Endodermal cell (in vitro differentiated cells): ENCODE measurements at regions not wholly inside any gene's neighbourhood (a gene's known extent, or its start where the extent isn't known, plus 50 kb on each side); places are given as distances from the start of the nearest gene placed in this dataset.

Experiments
- DNase-seq: peaks from one replicate; pipeline ENCODE4 v3.0.0-alpha.2; 2017
- H3K27ac ChIP-seq: 2 replicates; pipeline ENCODE4 v1.5.1; 2013; ENCODE audit warnings: mild to moderate bottlenecking, low read depth, low read length, moderate library complexity
- H3K27me3 ChIP-seq: 2 replicates; pipeline ENCODE4 v1.6.1; 2013; ENCODE audit warnings: mild to moderate bottlenecking, low read length, moderate library complexity; ENCODE audit not compliant: insufficient read depth, control insufficient read depth, poor library complexity, severe bottlenecking
- H3K36me3 ChIP-seq: 2 replicates; pipeline ENCODE4 v1.7.0; 2013; ENCODE audit warnings: mild to moderate bottlenecking, low read length, moderate library complexity; ENCODE audit not compliant: control insufficient read depth, insufficient read depth
- H3K4me1 ChIP-seq: one replicate; pipeline ENCODE4 v1.7.0; 2013; ENCODE audit warnings: low read length; ENCODE audit not compliant: control insufficient read depth, insufficient read depth
- H3K4me3 ChIP-seq: 2 replicates; pipeline ENCODE4 v1.5.1; 2013; ENCODE audit warnings: mild to moderate bottlenecking, low read length, moderate library complexity
- H3K9ac ChIP-seq: 2 replicates; pipeline ENCODE4 v1.6.1; 2013; ENCODE audit warnings: mild to moderate bottlenecking, low read length, moderate library complexity; ENCODE audit not compliant: poor library complexity, severe bottlenecking; ENCODE audit errors: extremely low read depth
- H3K9me3 ChIP-seq: 2 replicates; pipeline ENCODE4 v1.6.1; 2013; ENCODE audit warnings: mild to moderate bottlenecking, low read length, moderate library complexity; ENCODE audit not compliant: control insufficient read depth
- H3K27ac Mint-ChIP-seq: 2 replicates; pipeline ENCODE4 v1.8.0; 2020; ENCODE audit warnings: mixed read lengths
- H3K27me3 Mint-ChIP-seq: 2 replicates; pipeline ENCODE4 v1.8.0; 2021; ENCODE audit warnings: mild to moderate bottlenecking, mixed read lengths; ENCODE audit not compliant: insufficient read depth
- H3K36me3 Mint-ChIP-seq: 2 replicates; pipeline ENCODE4 v1.8.0; 2020; ENCODE audit warnings: low read depth, mixed read lengths
- H3K4me1 Mint-ChIP-seq: 2 replicates; pipeline ENCODE4 v1.8.0; 2020; ENCODE audit warnings: mixed read lengths
- H3K4me3 Mint-ChIP-seq: 2 replicates; pipeline ENCODE4 v1.8.0; 2020; ENCODE audit warnings: mild to moderate bottlenecking, moderate library complexity, mixed read lengths
- H3K9me3 Mint-ChIP-seq: 2 replicates; pipeline ENCODE4 v1.8.0; 2020; ENCODE audit warnings: mild to moderate bottlenecking, mixed read lengths
- whole genome bisulfite sequencing, 2 experiments: methylation state at CpG; one replicate each; pipeline versions ENCODE4 v1.1.5 to v1.1.7; 2013; ENCODE audit warnings: missing lambda C conversion rate in 2 of 2, mixed read lengths in 1 of 2; ENCODE audit not compliant: insufficient coverage in 1 of 2, insufficient read length in 1 of 2; 5-methylcytosine and 5-hydroxymethylcytosine counted together
- TF ChIP-seq, protein P1 (sequence below): fragments of 200-600 bp; sonication (generic); conservative IDR thresholded peaks from 2 replicates; pipeline ENCODE4 v1.5.0; 2021; ENCODE audit warnings: antibody characterized with exemption, mild to moderate bottlenecking

DNA sequence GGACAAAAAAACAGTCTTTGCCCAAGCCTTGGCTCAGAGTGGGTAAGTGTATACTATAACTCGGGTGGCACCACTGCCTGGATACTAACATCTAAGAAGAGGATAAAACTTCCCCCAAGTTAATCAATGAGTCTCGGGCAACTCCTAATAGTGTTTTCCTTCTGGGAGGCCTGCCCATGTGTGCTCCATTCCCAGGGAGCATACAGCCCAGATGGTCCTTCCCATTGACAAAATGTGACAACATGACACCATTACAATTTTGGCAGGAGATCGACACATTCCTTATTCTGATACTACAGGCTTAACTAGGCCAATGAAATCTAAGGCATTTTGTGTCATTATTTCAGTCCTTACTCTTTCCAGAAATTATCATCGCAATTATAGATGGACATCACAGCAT lies 52.7 kb upstream of the CRIM1 start:
- H3K27ac Mint-ChIP-seq, result no peak overlapping the region
- H3K9ac ChIP-seq, result no peak overlapping the region
- H3K9me3 Mint-ChIP-seq, result peaks cover 3% of the 10 kb centered on the region
- no peak for DNase-seq
- no peak overlapping the region for H3K4me3 Mint-ChIP-seq
- peaks cover 1% of the 10 kb centered on the region for H3K4me1 Mint-ChIP-seq
- no peaks in the 10 kb centered on the region for H3K27me3 ChIP-seq
- no peaks in the 10 kb centered on the region for H3K9me3 ChIP-seq
- no peaks in the 10 kb centered on the region for H3K36me3 ChIP-seq
- H3K36me3 Mint-ChIP-seq, result no peaks in the 10 kb centered on the region
- no peak overlapping the region for H3K4me3 ChIP-seq
- no peaks in the 10 kb centered on the region for H3K4me1 ChIP-seq
- no peak overlapping the region for H3K27ac ChIP-seq
- no peaks in the 10 kb centered on the region for H3K27me3 Mint-ChIP-seq
- TF ChIP-seq, protein P1, sequence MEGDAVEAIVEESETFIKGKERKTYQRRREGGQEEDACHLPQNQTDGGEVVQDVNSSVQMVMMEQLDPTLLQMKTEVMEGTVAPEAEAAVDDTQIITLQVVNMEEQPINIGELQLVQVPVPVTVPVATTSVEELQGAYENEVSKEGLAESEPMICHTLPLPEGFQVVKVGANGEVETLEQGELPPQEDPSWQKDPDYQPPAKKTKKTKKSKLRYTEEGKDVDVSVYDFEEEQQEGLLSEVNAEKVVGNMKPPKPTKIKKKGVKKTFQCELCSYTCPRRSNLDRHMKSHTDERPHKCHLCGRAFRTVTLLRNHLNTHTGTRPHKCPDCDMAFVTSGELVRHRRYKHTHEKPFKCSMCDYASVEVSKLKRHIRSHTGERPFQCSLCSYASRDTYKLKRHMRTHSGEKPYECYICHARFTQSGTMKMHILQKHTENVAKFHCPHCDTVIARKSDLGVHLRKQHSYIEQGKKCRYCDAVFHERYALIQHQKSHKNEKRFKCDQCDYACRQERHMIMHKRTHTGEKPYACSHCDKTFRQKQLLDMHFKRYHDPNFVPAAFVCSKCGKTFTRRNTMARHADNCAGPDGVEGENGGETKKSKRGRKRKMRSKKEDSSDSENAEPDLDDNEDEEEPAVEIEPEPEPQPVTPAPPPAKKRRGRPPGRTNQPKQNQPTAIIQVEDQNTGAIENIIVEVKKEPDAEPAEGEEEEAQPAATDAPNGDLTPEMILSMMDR, result no peak
- 80 to 94% methylated on average over 2 to 4 of the region's 4 CpGs for WGBS, 2 experiments

DNA sequence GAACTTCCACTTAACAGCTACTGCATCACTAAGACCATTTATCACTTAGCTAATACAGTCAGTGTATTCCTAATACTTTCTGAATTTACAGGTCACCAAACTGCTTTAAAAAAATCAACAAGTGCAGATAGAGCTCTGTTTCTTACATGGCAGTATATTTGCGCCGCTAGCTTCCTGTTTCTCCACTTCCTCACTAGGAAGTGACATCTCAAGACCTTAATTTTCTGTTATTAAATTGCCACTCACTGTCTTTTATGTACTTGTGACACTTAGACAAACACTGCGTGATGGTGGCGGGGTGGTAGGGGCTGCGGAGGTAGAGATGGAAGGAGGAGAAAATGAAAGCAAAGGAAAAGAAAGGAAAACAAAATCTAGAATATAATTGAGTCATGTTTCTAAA lies 53.7 kb upstream of the CRIM1 start:
- H3K27me3 Mint-ChIP-seq, result no peaks in the 10 kb centered on the region
- Histone ChIP-seq H3K4me3 (no peak overlapping the region), H3K36me3 (no peaks in the 10 kb centered on the region), H3K9me3 (no peaks in the 10 kb centered on the region), H3K4me1 (peaks cover 3% of the 10 kb centered on the region), H3K27ac (no peak overlapping the region), H3K27me3 (no peaks in the 10 kb centered on the region), H3K9ac (no peak overlapping the region)
- no peak overlapping the region for H3K4me3 Mint-ChIP-seq
- 96 to 100% methylated on average over 2 to 5 of the region's 5 CpGs for WGBS, 2 experiments
- H3K27ac Mint-ChIP-seq, result no peak overlapping the region
- peaks cover 3% of the 10 kb centered on the region for H3K9me3 Mint-ChIP-seq
- no peaks in the 10 kb centered on the region for H3K36me3 Mint-ChIP-seq
- TF ChIP-seq, protein P1, result no peak
- peaks cover 7% of the 10 kb centered on the region for H3K4me1 Mint-ChIP-seq
- no peak for DNase-seq

DNA sequence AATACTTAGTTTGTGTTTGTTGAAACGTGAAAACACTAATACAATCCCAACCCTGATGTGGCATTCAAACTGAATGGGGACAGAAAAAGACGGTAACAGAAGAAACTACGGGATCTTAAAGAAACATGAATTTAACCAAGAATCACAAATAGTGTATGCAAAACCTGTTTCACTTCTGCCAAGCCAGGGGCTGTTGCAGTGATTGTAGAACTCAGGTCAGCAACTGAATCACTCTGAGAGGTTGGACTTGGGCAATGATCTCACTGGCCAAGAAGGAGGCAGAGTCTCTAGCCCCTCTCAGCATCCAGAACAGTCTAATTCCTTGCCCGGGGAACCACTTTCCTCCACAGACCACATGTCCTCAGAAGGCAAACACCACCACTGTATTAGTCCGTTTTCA lies 54.9 kb upstream of the CRIM1 start:
- peaks cover 3% of the 10 kb centered on the region for H3K4me1 ChIP-seq
- Mint-ChIP-seq H3K4me3 (no peak overlapping the region), H3K27me3 (no peaks in the 10 kb centered on the region), H3K9me3 (peaks cover 3% of the 10 kb centered on the region), H3K27ac (no peak overlapping the region), H3K4me1 (peaks cover 18% of the 10 kb centered on the region), H3K36me3 (no peaks in the 10 kb centered on the region)
- H3K9ac ChIP-seq, result no peak overlapping the region
- no peaks in the 10 kb centered on the region for H3K27me3 ChIP-seq
- H3K27ac ChIP-seq, result no peak overlapping the region
- H3K4me3 ChIP-seq, result no peak overlapping the region
- no peaks in the 10 kb centered on the region for H3K9me3 ChIP-seq
- TF ChIP-seq, protein P1, result no peak
- 95 to 100% methylated on average over 2 to 5 of the region's 5 CpGs for WGBS, 2 experiments
- no peak for DNase-seq
- H3K36me3 ChIP-seq, result no peaks in the 10 kb centered on the region
